Muscle layer of duodenum (tissue), 2 donors: ENCODE measurements at regions not wholly inside any gene's neighbourhood (a gene's known extent, or its start where the extent isn't known, plus 50 kb on each side); places are given as distances from the start of the nearest gene placed in this dataset.

Experiments
- H3K27ac ChIP-seq: one replicate; pipeline ENCODE4 v1.7.0; 2013; ENCODE audit warnings: mild to moderate bottlenecking, low read length
- H3K27me3 ChIP-seq: one replicate; pipeline ENCODE4 v1.7.0; 2013; ENCODE audit warnings: low read depth, mild to moderate bottlenecking, control low read depth, low read length
- H3K36me3 ChIP-seq, 2 donors: one replicate each; pipeline ENCODE4 v1.7.0; 2013; ENCODE audit warnings: low read length in 2 of 2, control low read depth in 1 of 2, mild to moderate bottlenecking in 1 of 2; ENCODE audit not compliant: insufficient read depth in 2 of 2, control insufficient read depth in 1 of 2
- H3K4me1 ChIP-seq, 2 donors: one replicate each; pipeline ENCODE4 v1.7.0; 2013; ENCODE audit warnings: low read length in 2 of 2, mild to moderate bottlenecking in 2 of 2, control low read depth in 1 of 2, moderate library complexity in 1 of 2; ENCODE audit not compliant: insufficient read depth in 2 of 2, control insufficient read depth in 1 of 2
- H3K4me3 ChIP-seq, 2 donors: one replicate each; pipeline ENCODE4 v1.7.0; 2013; ENCODE audit warnings: low read length in 2 of 2, low read depth in 1 of 2, mild to moderate bottlenecking in 1 of 2
- H3K9me3 ChIP-seq, 2 donors: one replicate each; pipeline ENCODE4 v1.7.0; 2013; ENCODE audit warnings: low read length in 2 of 2, control low read depth in 1 of 2, mild to moderate bottlenecking in 1 of 2; ENCODE audit not compliant: control insufficient read depth in 1 of 2
- donor health status: healthy.

- no peaks in the 10 kb centered on the region for H3K27me3 ChIP-seq
- no peaks in the 10 kb centered on the region for H3K9me3 ChIP-seq
- H3K36me3 ChIP-seq: no peaks in the 10 kb centered on the region
- H3K27ac ChIP-seq: no peak overlapping the region
- H3K4me1 ChIP-seq: no peaks in the 10 kb centered on the region
- H3K4me3 ChIP-seq: no peak overlapping the region
Observed at GRCh38 chr6:23957017-23957416, 169.0 kb upstream of the NRSN1 start.

GRCh38 chr6:23964865-23965264, 161.2 kb upstream of the NRSN1 start:
- Histone ChIP-seq H3K4me1 (no peaks in the 10 kb centered on the region), H3K27me3 (no peaks in the 10 kb centered on the region), H3K36me3 (no peaks in the 10 kb centered on the region), H3K27ac (no peak overlapping the region), H3K4me3 (no peak overlapping the region), H3K9me3 (no peaks in the 10 kb centered on the region)

- Histone ChIP-seq H3K36me3 (no peaks in the 10 kb centered on the region), H3K4me3 (no peak overlapping the region), H3K9me3 (no peaks in the 10 kb centered on the region), H3K27me3 (no peaks in the 10 kb centered on the region), H3K4me1 (no peaks in the 10 kb centered on the region), H3K27ac (no peak overlapping the region)
Observed at GRCh38 chr6:23969344-23969743, 156.7 kb upstream of the NRSN1 start.

- H3K4me1 ChIP-seq: no peaks in the 10 kb centered on the region
- H3K27ac ChIP-seq: no peak overlapping the region
- H3K36me3 ChIP-seq: no peaks in the 10 kb centered on the region
- H3K9me3 ChIP-seq: no peaks in the 10 kb centered on the region
- H3K4me3 ChIP-seq: no peak overlapping the region
- no peaks in the 10 kb centered on the region for H3K27me3 ChIP-seq
Observed at GRCh38 chr6:23977706-23978105, 148.3 kb upstream of the NRSN1 start.

GRCh38 chr6:23980965-23981364, 145.1 kb upstream of the NRSN1 start:
- Histone ChIP-seq H3K4me3 (no peak overlapping the region), H3K27ac (no peak overlapping the region), H3K9me3 (no peaks in the 10 kb centered on the region), H3K36me3 (no peaks in the 10 kb centered on the region), H3K27me3 (no peaks in the 10 kb centered on the region), H3K4me1 (no peaks in the 10 kb centered on the region)

- Histone ChIP-seq H3K36me3 (no peaks in the 10 kb centered on the region), H3K27me3 (no peaks in the 10 kb centered on the region), H3K9me3 (no peaks in the 10 kb centered on the region), H3K27ac (no peak overlapping the region), H3K4me3 (no peak overlapping the region), H3K4me1 (no peaks in the 10 kb centered on the region)
Observed at GRCh38 chr6:23981923-23982322, 144.1 kb upstream of the NRSN1 start.

GRCh38 chr6:23983735-23984134, 142.3 kb upstream of the NRSN1 start:
- H3K9me3 ChIP-seq: no peaks in the 10 kb centered on the region
- no peaks in the 10 kb centered on the region for H3K27me3 ChIP-seq
- H3K4me3 ChIP-seq: no peak overlapping the region
- no peak overlapping the region for H3K27ac ChIP-seq
- no peaks in the 10 kb centered on the region for H3K4me1 ChIP-seq
- no peaks in the 10 kb centered on the region for H3K36me3 ChIP-seq

- H3K9me3 ChIP-seq: no peaks in the 10 kb centered on the region
- no peaks in the 10 kb centered on the region for H3K27me3 ChIP-seq
- no peak overlapping the region for H3K4me3 ChIP-seq
- H3K4me1 ChIP-seq: no peaks in the 10 kb centered on the region
- no peak overlapping the region for H3K27ac ChIP-seq
- no peaks in the 10 kb centered on the region for H3K36me3 ChIP-seq
Observed at GRCh38 chr6:23985015-23985414, 141.0 kb upstream of the NRSN1 start.

GRCh38 chr6:23989885-23990533, 136.0 kb upstream of the NRSN1 start:
- no peak overlapping the region for H3K27ac ChIP-seq
- no peaks in the 10 kb centered on the region for H3K4me1 ChIP-seq
- no peaks in the 10 kb centered on the region for H3K27me3 ChIP-seq
- H3K4me3 ChIP-seq: no peak overlapping the region
- H3K36me3 ChIP-seq: no peaks in the 10 kb centered on the region
- H3K9me3 ChIP-seq: no peaks in the 10 kb centered on the region

GRCh38 chr6:23994013-23994412, 132.0 kb upstream of the NRSN1 start:
- no peak overlapping the region for H3K27ac ChIP-seq
- H3K4me3 ChIP-seq: no peak overlapping the region
- H3K36me3 ChIP-seq: no peaks in the 10 kb centered on the region
- no peaks in the 10 kb centered on the region for H3K4me1 ChIP-seq
- H3K9me3 ChIP-seq: no peaks in the 10 kb centered on the region
- no peaks in the 10 kb centered on the region for H3K27me3 ChIP-seq

GRCh38 chr6:24004062-24004461, 122.0 kb upstream of the NRSN1 start:
- no peaks in the 10 kb centered on the region for H3K9me3 ChIP-seq
- no peaks in the 10 kb centered on the region for H3K27me3 ChIP-seq
- H3K4me3 ChIP-seq: no peak overlapping the region
- peaks cover 0 to 3% of the 10 kb centered on the region in 2 donors for H3K36me3 ChIP-seq
- no peak overlapping the region for H3K27ac ChIP-seq
- H3K4me1 ChIP-seq: no peaks in the 10 kb centered on the region

- Histone ChIP-seq H3K4me3 (no peak overlapping the region), H3K4me1 (no peaks in the 10 kb centered on the region), H3K36me3 (peaks cover 0 to 3% of the 10 kb centered on the region in 2 donors), H3K9me3 (no peaks in the 10 kb centered on the region), H3K27ac (no peak overlapping the region), H3K27me3 (no peaks in the 10 kb centered on the region)
Observed at GRCh38 chr6:24004659-24005058, 121.4 kb upstream of the NRSN1 start.
